IPS DF 6.9 (cell line): ENCODE measurements at regions not wholly inside any gene's neighbourhood (a gene's known extent, or its start where the extent isn't known, plus 50 kb on each side); places are given as distances from the start of the nearest gene placed in this dataset.

Source experiments
- DNase-seq: peaks from one replicate; pipeline ENCODE4 v3.0.0-alpha.2; 2013; ENCODE audit warnings: low read depth, low spot score
- H3K27ac ChIP-seq: one replicate; pipeline ENCODE4 v1.5.1; 2013; ENCODE audit warnings: low read length, control low read depth
- H3K27me3 ChIP-seq: 2 replicates; pipeline ENCODE4 v1.6.1; 2013; ENCODE audit warnings: mild to moderate bottlenecking, low read length; ENCODE audit not compliant: control insufficient read depth, insufficient read depth
- H3K36me3 ChIP-seq: 2 replicates; pipeline ENCODE4 v1.6.1; 2013; ENCODE audit warnings: low read length; ENCODE audit not compliant: control insufficient read depth, insufficient read depth
- H3K4me1 ChIP-seq: 2 replicates; pipeline ENCODE4 v1.6.1; 2013; ENCODE audit warnings: low read length; ENCODE audit not compliant: control insufficient read depth, insufficient read depth
- H3K4me3 ChIP-seq: 2 replicates; pipeline ENCODE4 v1.5.1; 2013; ENCODE audit warnings: mild to moderate bottlenecking, low read length
- H3K9me3 ChIP-seq: 2 replicates; pipeline ENCODE4 v1.6.1; 2013; ENCODE audit warnings: low read length, inconsistent platforms; ENCODE audit not compliant: control insufficient read depth, insufficient read depth
- WGBS: extraction: QIAGEN DNeasy Blood & Tissue Kit; methylation state at CpG from one replicate; pipeline ENCODE4 v1.1.7; 2013; ENCODE audit warnings: mixed read lengths, missing lambda C conversion rate; ENCODE audit not compliant: insufficient read length, insufficient coverage; 5-methylcytosine and 5-hydroxymethylcytosine counted together

GRCh38 chr11:38300570-38300969 lies 1702.5 kb upstream of the RAG2 start:
- no peaks in the 10 kb centered on the region for H3K27me3 ChIP-seq
- no peaks in the 10 kb centered on the region for H3K36me3 ChIP-seq
- H3K9me3 ChIP-seq = no peaks in the 10 kb centered on the region
- H3K27ac ChIP-seq = no peak overlapping the region
- no peak for DNase-seq
- WGBS = no CpG with 5 or more reads among the region's 2 CpGs
- H3K4me3 ChIP-seq = no peak overlapping the region
- no peaks in the 10 kb centered on the region for H3K4me1 ChIP-seq

DNA sequence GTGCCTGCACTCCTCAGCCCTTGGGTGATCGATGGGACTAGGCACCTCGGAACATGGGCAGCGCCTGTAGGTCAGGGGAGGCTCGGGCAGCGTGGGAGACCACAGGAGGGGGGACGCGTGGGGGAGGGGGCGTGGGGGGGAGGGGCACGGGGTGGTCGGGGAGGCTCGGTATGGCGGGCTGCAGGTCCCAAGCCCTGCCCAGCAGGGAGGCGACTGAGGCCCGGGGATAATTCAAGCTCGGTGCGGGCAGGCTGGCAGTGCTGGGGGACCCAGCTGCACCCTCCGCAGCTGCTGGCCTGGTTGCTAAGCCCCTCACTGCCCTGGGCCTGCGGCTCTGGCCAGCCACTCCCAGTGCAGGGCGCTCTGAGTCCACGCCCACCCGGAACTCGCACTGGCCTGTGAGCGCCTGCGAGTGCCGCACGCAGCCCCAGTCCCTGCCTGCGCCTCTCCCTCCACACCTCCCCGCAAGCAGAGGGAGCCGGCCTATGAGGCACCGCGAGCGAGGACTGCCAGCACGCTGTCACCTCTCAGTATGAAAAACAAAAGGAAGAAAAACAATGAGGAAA lies 1698.3 kb upstream of the RAG2 start:
- no peak overlapping the region for H3K27ac ChIP-seq
- H3K9me3 ChIP-seq = no peaks in the 10 kb centered on the region
- H3K4me1 ChIP-seq = no peaks in the 10 kb centered on the region
- DNase-seq = no peak
- H3K27me3 ChIP-seq = no peaks in the 10 kb centered on the region
- H3K4me3 ChIP-seq = no peak overlapping the region
- no peaks in the 10 kb centered on the region for H3K36me3 ChIP-seq
- no CpG with 5 or more reads among the region's 33 CpGs for WGBS

DNA sequence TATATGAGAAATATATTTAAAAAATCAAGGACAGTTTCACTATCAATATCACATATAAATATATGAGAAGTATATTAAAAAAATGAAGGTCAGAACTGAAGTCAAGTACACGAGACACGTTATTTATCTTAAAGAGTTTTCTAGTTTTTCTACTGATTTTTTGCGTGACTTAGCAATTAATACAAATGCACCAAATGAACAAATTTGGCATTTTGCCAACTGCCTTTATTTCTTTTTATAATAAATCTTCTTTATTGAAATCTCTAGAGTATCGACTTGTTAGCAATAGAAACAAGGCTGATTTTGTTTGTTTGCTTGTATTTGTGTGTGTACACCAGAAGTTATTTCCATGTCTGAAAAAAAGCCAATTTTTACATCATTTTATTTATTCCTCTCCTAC lies 1684.7 kb upstream of the RAG2 start:
- no peak overlapping the region for H3K27ac ChIP-seq
- no peaks in the 10 kb centered on the region; the same call in 1 of the 2 replicates for H3K4me1 ChIP-seq
- H3K4me3 ChIP-seq = no peak overlapping the region
- no peaks in the 10 kb centered on the region for H3K9me3 ChIP-seq
- H3K36me3 ChIP-seq = no peaks in the 10 kb centered on the region
- no CpG with 5 or more reads among the region's 4 CpGs for WGBS
- no peak for DNase-seq
- H3K27me3 ChIP-seq = no peaks in the 10 kb centered on the region

- H3K36me3 ChIP-seq = no peaks in the 10 kb centered on the region
- no peak for DNase-seq
- H3K4me3 ChIP-seq = no peak overlapping the region
- H3K27ac ChIP-seq = no peak overlapping the region
- H3K9me3 ChIP-seq = no peaks in the 10 kb centered on the region
- H3K4me1 ChIP-seq = no peaks in the 10 kb centered on the region; the same call in 1 of the 2 replicates
- whole genome bisulfite sequencing = no CpG with 5 or more reads among the region's 45 CpGs
- H3K27me3 ChIP-seq = no peaks in the 10 kb centered on the region
These were observed 1680.6 kb upstream of the RAG2 start for GRCh38 chr11:38278457-38279141.

DNA sequence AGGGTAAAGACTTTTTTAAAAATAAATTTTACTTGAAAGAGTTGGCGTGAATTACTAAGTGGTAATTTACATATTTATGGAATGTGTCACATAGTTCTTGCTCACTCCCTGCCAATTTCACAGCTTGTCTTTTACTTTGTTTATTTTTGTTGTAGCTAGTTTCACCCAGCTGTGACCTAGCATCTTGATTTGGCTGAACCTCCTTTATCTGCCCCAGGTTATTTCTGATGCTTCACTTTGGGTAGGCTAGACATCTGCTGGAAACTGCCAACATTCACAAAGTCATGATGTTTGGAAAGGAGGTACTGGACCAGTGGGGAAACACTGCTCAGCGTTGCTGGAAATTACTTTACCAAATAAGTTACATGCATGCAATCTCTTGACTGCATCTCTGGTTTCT lies 1676.0 kb upstream of the RAG2 start:
- WGBS = no CpG with 5 or more reads among the region's 2 CpGs
- no peaks in the 10 kb centered on the region for H3K27me3 ChIP-seq
- no peak for DNase-seq
- no peaks in the 10 kb centered on the region for H3K9me3 ChIP-seq
- H3K4me1 ChIP-seq = no peaks in the 10 kb centered on the region; the same call in 1 of the 2 replicates
- no peak overlapping the region for H3K4me3 ChIP-seq
- no peaks in the 10 kb centered on the region for H3K36me3 ChIP-seq
- no peak overlapping the region for H3K27ac ChIP-seq

DNA sequence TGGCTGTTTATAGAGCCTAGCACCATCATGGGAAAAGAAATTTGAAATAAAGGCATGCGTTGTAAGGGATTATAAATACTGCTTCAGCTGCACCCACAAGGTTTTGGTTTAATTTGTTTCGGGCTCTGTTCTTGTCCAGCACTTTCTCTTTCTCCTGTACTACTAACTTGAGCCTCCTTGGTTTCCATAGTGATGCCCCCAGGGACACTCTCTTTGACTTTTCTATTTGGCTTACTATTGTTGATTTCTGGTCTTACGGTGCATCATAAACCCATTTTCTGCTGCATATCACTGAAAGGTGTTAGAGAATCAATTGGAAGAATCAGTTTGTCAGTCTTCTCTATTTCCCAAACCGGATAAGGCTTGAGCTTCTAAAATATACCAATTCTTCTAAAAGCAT lies 1674.3 kb upstream of the RAG2 start:
- Histone ChIP-seq H3K36me3 (no peaks in the 10 kb centered on the region), H3K9me3 (no peaks in the 10 kb centered on the region), H3K4me1 (no peaks in the 10 kb centered on the region; the same call in 1 of the 2 replicates), H3K27me3 (no peaks in the 10 kb centered on the region), H3K4me3 (no peak overlapping the region), H3K27ac (no peak overlapping the region)
- DNase-seq = no peak
- no CpG with 5 or more reads among the region's 4 CpGs for WGBS

DNA sequence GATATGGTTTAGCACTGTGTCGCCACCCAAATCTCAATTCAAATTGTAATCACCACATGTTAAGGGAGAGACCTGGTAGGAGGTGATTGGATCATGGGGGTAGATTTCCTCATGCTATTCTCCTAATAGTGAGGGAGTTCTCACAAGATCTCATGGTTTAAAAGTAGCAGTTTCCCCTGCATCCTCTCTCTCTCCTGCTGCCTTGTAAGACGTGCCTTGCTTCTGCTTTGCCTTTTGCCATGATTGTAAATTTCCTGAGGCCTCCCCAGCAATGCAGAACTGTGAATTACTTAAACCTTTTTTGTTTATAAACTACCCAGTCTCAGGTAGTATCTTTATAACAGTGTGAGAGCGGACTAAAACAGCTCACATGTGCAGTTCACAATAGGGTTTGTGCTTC lies 1668.7 kb upstream of the RAG2 start:
- Histone ChIP-seq H3K27ac (no peak overlapping the region), H3K9me3 (no peaks in the 10 kb centered on the region), H3K27me3 (no peaks in the 10 kb centered on the region), H3K4me1 (no peaks in the 10 kb centered on the region), H3K4me3 (no peak overlapping the region), H3K36me3 (no peaks in the 10 kb centered on the region)
- no CpG with 5 or more reads among the region's 3 CpGs for WGBS
- DNase-seq = no peak

DNA sequence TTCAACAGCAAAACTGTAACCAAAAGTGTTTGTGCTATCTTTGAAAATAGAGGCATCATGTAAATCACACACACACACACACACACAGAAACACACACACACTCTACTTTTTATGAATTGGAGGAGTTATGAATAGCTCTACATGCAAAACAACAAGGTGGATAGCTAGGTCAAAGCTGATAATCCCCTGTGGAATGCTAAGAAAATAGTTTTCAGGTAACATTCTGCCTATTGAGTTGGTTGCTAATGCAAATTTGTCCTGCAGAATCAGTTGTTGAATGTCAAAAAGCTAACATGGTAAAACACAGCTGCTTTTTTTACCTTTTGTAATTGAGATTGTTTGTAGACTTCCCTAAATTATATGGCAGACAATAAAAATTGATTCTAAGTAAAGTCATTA lies 1658.4 kb upstream of the RAG2 start:
- Histone ChIP-seq H3K9me3 (no peaks in the 10 kb centered on the region), H3K27ac (no peak overlapping the region), H3K4me1 (no peaks in the 10 kb centered on the region), H3K27me3 (no peaks in the 10 kb centered on the region), H3K4me3 (no peak overlapping the region), H3K36me3 (no peaks in the 10 kb centered on the region)
- DNase-seq = no peak

GRCh38 chr11:38254913-38255312 lies 1656.9 kb upstream of the RAG2 start:
- H3K4me1 ChIP-seq = no peaks in the 10 kb centered on the region
- no peaks in the 10 kb centered on the region for H3K9me3 ChIP-seq
- no peak for DNase-seq
- no peak overlapping the region for H3K27ac ChIP-seq
- no peaks in the 10 kb centered on the region for H3K36me3 ChIP-seq
- no peaks in the 10 kb centered on the region for H3K27me3 ChIP-seq
- WGBS = no CpG with 5 or more reads among the region's 2 CpGs
- no peak overlapping the region for H3K4me3 ChIP-seq

GRCh38 chr11:38252620-38253019 lies 1654.6 kb upstream of the RAG2 start:
- H3K27ac ChIP-seq = no peak overlapping the region
- DNase-seq = no peak
- H3K36me3 ChIP-seq = no peaks in the 10 kb centered on the region
- no peaks in the 10 kb centered on the region for H3K4me1 ChIP-seq
- no peaks in the 10 kb centered on the region for H3K9me3 ChIP-seq
- H3K4me3 ChIP-seq = no peak overlapping the region
- no peaks in the 10 kb centered on the region for H3K27me3 ChIP-seq

DNA sequence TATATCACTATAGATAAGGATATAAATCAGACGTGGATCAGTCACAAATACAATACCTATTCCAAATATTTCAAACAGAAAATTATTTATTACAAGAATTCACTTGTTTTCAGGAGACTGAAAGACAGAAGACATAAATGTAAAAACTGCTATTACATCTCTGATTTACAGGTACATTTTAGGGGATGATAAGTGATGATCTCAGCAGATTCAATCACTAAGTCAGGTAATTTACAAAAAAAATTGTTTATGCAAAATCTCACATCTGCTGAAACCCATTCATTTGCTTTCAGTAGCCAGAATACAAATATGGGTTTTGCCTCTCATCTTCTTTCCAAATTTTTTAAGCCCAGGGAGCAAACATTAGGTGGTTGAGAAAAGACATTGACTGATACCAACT lies 1648.4 kb upstream of the RAG2 start:
- DNase-seq = no peak
- no peak overlapping the region for H3K4me3 ChIP-seq
- H3K36me3 ChIP-seq = no peaks in the 10 kb centered on the region
- H3K4me1 ChIP-seq = no peaks in the 10 kb centered on the region
- WGBS = no CpG with 5 or more reads among the region's 1 CpG
- no peaks in the 10 kb centered on the region for H3K27me3 ChIP-seq
- H3K9me3 ChIP-seq = no peaks in the 10 kb centered on the region
- no peak overlapping the region for H3K27ac ChIP-seq
